Hematopoietic multipotent progenitor cell treated with erythropoietin and hydrocortisone succinate and interleukin-3 and kit ligand, for 4 days (in vitro differentiated cells): ENCODE measurements at regions not wholly inside any gene's neighbourhood (a gene's known extent, or its start where the extent isn't known, plus 50 kb on each side); places are given as distances from the start of the nearest gene placed in this dataset.
A peak's percentile ranks its signal among the peaks of the same experiment; 100 is the strongest.

Experiments used
- DNase-seq: peaks from one replicate; pipeline ENCODE4 v3.0.0-alpha.2; 2015

DNA sequence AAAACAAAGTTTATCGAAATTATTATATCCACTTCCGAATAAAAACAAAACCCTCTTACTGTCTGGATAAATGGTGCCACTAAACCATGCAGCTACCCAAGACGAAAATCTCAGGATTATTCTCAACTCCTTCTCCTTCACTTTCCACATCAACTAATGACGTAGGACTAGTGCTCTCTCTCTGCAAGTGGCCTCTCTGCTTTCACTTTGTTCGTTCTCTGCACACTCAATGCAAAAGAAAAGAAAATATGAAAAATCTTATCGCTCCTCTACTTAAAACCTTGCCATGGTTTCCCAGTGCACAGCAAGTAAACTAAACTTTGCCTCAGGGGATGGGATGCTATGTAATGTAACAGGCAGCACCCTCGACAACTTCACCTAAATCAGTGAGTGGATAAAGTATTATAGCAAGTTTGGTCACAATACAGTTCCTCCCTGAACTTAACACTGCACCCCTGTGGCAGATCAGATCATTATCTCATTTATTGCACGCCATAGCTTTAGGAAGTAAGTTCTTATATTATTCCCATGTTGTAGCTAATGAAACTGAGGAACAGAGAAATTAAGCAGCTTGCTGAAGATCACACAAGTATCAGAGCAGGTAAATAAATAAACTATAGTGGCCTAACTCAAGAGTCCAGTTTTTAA lies 262.7 kb upstream of the GADL1 start:
- peak; percentile 39 for DNase-seq

DNA sequence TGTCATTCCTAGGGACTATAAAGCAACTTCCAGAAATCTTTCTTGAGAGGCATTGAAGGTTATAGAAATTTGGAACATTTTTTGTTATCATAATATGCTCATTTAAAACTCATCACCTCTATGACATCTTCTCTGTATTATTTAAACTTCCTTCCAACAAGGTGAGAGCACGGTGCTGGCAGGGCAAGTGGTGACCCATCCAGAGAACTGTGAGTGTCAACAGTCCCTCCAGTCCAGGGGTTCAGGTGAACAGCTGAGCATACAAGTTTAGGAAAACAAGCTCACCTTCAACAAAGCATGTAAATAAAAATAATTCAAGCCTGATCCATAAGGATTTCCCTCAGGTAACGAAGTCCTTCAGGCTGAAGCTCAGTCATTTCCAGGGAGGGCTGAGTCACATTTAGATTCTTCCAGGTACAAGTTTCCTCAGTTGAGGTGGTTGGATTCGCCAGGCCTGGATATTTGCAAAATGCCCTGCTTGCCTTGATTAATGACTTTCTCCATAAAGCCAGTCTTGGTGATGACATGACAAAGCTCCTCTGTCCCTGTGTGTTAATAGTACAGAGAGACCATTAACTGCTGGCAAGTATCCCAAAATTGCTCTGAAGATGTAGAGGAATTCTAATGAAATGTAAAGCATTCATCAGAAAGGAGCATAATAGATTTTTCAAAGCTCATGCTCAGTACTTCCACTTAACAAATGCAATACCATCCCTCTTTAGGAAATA lies 263.6 kb upstream of the GADL1 start:
- no peak for DNase-seq

DNA sequence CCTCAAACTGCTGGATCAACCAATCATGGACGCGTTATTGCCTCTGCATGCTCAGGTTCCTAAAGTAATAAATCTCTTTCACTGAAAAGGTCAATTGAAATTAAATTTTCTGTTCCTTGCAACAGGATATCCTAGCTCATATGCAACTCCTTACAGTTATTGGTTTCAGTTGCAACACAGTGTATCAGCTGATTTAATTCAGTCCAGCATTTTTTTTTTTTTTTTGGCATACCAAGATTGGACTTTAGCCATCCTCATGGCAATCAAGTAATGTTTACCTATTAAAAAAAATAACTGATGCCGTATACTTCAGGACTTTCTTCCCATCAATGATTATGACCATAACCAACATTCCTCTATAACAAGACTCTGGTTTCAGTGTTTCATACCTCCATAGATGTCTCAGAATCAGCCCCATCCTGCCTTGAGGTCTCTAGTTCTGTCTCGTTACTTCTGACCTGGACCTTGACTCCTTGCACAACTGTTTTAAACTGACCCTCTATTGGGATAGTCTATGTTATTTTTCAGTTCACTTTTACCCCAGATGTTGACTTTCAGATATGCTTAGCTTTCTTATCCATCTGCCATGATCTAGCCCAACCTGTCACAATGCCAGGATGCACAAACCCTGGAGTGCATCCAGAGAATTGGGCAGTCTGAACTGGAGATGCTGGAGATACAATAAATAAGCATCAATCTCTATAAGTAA lies 265.0 kb upstream of the GADL1 start:
- DNase-seq: no peak

DNA sequence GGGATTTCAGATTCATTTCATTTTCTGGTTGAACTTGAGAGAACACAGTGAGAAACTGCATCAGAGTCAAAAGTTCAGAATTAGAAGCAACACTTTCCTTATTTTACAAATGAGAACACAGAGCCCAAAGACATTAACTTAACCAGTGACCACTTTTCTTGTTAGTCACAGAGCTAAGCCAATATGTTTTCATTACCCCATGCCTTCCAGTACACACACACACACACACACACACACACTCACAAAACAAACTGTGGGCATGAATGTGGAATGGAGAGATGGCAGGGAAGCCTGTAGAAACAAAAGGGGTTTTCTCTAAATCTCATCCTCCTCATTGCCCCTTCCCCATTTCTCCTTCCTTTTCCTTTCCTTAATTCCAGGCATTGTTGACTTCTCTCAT lies 267.4 kb upstream of the GADL1 start:
- no peak for DNase-seq

DNA sequence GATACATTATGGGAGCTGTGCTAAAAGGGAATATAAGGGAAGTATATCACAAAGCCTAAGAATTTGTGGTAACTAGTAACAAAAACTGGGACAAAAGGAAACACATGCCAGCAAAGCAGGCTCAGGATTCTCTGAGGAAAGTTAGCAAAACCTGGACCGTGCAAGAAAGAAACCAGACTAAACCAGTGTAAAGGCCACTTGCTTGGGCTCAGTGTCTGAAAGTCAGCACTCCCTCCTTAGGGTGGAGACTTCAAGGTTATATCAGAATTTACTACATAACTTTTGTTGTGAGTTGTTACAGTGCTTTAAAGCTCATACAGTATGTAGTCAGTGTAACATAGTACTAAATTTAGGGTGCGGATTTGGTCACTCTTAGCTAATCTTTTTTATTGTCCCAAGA lies 269.9 kb upstream of the GADL1 start:
- DNase-seq: no peak

DNA sequence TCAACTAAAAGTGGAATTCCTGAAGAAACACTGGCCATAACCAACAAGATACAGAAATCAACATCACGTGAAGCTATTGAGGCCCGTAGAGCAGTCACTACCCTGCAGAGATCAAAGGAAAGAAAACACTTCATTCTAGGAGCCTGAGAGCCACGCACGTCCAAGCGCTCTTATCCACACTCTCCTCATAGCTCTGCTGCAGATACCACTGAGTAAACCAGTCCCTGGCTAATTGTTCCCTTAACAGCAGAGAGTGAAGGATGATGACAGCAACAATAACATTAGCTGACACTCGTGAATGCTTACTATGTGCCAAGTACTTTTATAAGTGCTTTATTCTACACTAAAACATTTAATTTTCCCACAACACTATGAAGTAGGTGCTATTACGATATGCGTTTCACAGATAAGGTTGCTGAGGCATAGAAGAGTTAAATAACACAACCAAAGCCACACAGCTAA lies 271.0 kb upstream of the GADL1 start:
- DNase-seq: no peak

DNA sequence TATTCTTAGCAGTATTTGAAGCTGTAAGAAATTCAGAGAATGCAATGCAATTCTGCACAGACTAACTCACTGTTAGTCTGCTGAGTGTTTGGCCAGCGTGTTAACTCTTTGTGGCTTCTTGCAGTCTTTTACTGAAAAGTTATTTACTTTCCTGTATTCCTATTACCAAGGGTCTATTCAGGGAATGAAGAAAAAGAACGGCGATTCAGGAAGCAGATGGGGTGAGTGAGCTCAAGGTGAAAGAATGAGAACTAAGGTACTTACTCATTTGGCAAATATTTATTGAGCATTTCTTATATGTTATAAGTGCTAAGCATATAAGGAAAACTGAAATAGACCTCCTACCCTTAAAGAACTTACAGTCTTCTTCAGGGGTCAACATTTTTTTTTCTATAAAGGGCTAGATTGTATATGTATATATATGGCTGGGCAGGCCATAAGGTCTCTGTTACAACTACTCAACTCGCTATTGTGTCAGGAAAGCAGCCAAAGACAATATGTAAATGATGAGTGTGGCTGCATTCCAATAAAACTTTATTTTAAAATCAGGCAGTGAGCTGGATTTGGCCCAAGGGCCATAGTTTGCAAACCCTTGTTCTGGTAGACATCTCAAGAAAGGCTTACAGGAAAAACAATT lies 271.9 kb upstream of the GADL1 start:
- no peak for DNase-seq

DNA sequence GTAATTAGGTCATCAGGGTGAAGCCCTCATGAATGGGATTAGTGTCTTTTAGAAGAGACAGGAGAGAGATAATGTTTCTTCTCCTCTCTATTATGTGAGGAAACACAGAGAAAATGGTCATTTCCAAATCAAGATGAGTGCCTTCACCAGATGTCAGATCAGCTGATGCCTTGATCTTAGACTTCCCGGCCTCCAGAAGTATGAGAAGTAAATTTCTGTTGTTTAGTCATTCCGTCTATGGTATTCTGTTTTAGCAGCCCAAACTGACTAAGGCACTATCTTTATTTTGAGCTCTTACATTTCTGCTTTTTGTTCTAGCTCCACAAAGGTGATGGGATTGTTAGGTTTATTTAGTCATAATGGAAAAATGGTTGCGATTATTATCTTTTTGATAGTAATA lies 273.2 kb upstream of the GADL1 start:
- no peak for DNase-seq

DNA sequence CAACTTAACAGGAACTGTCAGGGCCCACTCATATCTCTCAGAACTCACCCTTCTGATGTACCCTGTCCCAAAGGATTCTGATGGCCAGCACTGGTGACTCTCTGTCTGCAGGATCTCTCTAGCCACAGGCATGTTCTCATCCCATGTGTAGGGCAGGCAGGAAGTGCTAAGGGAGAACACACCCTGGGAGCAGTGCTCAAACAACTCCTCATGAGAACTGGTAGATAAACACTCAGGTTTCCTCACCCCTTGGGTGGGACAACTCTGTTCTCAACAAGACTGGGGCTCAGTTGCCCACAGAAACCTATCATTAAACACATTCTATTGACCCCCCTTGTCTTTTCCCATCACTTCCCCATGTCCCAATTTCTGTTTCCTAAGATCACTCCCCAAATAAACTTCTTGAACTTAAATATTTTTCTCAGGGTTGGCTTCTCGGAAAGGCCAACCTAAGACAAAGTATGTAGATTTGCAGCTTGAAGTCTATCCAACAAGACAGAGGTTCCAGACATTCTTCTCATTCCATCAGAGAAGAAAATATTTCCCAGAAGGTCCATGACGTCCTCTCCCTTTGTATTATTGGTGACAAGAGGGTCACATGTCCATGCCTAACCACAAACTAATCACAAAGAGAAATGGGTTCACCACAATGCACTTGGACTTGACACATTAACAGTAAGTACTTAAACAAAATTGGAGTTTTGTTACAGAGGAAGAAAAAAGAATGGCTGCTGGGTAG lies 276.6 kb upstream of the GADL1 start:
- no peak for DNase-seq

DNA sequence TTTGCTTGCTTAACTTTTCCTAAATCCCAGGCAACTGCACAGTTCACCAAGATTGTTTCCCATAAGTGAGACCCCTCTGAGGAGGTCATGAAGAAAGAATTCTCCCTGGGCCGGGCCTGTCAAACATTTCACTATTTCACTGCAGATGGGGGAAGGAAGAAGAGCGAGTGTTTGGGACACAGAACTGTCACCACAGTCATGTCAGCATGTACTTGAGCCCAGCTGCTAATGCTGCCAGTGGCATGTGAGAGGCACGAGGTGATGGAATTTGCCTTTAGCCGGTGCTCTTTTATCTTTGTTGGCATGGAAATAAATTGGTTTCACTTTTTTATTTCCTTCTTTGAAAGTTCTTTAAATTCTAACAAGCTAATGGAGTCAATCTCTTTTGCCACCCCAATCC lies 277.9 kb upstream of the GADL1 start:
- no peak for DNase-seq

DNA sequence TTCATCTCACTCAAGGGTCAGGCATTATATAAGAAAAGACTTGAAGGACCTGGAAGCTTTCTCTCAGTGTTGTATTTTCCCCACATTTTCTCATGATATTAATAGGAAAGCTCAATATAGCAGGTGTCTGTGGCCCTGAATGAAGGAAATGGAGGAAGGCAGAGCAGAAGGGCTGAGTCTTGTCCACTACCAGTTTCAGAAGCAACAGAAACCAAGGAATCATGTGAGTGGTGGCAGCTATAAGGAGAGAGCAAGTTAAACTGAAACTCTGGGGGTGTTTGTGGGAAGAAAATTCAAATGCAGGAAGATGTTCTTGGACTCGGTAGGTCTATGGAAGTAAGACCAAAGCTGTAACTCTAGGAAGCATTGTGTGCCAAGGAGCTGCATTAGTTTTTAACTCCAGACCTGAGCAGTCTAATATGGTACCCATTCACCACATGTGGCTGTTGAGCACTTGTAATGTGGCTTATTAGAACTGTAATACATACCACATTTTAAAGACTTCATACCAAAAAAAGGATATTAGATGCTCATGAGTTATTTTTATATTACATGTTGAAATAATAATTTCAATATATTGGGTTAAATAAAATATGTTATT lies 278.8 kb upstream of the GADL1 start:
- DNase-seq: no peak

DNA sequence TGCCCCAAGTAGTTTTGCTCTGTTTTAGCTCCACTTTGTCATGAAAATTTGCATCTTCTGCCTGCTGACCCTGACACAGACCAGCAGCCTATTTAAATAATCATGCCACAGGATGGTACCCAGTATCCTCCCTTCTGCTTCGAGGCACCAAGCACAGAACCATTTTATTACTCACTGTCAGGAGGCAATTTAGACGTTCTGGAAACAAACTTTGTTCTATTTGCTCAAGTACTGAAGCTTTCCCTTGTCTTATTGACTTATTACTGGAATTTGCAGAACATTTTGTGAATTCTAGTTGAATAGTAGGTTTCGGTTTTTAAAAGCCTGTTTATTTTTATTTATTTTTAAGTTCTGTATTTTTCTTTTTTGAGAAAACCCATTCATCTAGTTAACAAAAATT lies 279.6 kb upstream of the GADL1 start:
- DNase-seq: no peak

DNA sequence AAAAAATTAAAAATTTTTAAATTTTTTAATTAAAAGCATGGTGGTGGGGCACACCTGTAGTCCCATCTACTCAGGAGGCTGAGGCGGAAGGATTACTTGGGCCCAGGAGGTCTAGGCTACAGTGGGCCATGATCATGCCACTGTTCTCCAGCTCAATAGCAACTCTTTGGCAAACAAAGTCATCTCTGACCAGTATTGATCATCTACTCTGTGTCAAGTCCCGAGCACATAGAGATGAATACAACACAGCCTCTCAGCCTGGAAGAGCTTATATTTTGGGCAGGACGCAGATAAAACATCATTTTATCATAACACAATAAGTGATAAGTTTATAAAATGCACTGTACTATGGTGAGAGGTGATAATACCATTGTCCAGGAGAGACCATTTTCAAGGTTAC lies 281.6 kb upstream of the GADL1 start:
- DNase-seq: no peak

DNA sequence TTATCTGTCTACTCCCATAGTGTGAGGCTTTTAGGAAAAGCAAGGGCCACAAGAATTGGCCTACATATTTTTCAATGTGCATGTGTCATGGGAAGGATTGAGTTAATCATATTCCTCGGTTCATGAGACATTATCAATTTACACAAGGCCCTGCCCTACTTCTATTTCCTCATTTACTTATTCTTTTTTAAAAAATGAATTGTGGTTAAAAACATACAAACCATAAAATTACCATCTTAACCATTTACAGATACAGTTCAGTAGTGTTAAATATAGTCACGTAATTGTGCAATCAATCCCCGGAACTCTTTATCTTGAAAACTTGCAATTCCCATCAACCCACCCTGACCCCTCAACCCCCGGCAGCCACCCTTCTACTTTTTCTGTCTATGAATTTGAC lies 284.0 kb upstream of the GADL1 start:
- DNase-seq: peak; percentile 54

DNA sequence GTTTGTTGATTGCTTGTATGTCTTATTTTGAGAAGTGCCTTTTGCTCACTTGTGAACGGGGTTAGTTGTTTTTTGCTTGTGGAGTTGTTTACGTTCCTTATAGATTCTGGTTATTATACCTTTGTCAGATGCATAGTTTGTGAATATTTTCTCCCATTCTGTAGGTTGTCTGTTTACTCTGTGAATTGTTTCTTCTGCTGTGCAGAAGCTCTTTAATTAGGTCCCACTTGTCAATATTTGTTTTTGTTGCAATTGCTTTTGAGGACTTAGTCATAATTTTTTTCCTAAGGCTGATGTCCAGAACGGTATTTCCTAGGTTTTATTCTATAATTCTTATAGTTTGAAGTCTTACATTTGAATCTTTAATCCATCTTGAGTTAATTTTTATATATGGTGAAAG lies 285.3 kb upstream of the GADL1 start:
- no peak for DNase-seq

DNA sequence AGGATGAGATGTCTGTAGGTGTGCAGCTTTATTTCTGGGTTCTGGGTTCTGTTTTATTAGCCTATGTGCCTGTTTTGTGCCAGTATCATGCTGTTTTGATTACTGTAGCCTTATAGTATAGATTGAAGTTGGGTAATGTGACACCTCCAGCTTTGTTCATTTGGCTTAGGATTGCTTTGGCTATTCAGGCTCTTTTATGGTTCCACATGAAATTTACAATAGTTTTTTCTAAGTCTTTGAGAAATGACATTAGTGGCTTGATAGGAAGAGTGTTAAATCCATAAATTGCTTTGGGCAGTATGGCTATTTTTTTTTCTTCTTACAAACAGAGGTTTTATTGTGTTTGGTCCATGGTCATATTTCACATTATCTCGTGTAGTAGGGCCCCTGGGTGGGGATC lies 285.8 kb upstream of the GADL1 start:
- DNase-seq: no peak

DNA sequence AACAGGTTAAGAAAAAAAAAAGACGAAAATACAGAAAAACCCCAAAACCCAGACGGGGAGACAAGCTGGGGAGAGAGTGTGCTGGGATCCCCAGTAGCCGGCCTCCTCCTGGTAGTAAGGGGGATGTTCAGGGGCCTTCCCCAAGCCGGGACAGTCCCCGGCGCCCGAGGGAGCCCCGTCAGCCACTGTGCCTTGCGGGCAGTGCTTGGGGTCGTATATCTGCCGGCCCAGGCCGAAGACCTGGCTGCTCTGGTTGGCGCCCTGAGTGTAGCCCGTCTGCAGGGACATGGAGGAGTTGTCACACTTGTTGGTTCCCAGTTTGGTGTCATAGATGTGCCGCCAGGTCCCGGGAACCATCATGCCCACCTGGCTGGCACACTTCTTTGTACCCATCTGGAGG lies 287.2 kb upstream of the GADL1 start:
- DNase-seq: no peak

DNA sequence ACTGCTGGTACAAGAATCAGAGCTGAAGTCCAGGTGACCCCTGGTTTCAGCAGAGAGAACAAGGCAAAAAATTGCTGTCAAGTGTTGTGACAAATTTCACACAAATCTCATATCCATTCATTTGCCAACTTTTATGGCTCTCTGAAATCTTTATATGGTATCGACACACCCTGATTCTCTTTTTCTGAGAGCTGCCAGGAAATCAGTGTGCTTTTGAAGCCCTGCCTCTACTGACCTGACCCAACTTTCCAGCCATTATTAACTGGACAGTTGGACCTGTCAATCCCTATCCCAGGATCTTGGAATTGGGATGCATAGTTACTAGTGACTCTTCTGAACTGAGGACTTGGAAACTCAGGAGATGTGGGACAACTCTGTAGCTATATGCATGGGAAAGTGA lies 288.2 kb upstream of the GADL1 start:
- DNase-seq: no peak

DNA sequence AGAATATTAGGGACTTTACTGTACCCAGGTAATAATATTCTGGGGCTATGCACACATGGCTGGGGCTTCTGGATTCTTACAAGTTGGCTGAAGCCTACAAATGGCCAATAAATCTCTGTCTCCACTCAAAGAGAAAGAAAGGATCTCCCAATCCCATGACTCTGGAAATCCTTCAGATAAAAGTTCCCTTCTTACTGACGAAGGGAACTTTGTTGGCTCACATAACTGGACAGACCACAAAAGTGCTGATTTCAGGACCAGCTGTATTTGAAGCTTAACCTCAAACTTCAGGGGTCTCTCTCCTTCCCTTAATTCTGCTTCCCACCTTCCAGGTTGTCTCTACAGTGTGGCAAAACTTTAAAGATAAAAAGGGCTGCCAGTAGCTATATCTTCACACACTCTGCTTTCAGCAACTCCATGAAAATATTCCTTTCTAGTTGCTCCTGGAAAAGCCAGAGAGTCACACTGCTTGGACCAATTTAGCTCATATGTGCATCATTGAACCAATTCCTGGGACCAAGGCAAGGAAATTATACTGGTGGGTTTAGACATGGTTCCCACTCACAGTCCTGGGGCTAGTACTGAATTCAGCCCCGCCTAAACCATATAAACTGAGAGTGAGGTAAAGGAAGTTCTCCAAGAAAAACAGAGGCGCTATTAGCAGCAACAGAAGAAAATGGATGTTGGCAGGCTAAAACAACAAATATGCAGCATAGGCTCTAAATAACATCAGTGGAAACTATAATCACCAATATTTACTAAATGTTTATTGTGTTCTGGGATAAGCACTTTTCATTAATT lies 290.0 kb upstream of the GADL1 start:
- DNase-seq: no peak

DNA sequence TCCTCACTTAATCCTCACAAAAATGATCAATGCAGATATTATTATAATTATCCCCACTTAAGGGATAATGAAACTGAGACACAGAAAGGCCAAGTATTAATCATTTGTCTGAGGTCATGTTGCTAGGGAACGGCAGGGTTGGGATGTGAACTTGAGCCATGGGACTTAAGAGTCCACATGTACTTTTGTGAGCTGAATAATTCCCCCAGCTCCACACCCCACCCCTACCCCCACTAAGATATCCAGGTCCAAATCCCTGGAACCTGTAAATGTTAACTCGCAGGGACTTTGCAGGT lies 290.5 kb upstream of the GADL1 start:
- DNase-seq: no peak

DNA sequence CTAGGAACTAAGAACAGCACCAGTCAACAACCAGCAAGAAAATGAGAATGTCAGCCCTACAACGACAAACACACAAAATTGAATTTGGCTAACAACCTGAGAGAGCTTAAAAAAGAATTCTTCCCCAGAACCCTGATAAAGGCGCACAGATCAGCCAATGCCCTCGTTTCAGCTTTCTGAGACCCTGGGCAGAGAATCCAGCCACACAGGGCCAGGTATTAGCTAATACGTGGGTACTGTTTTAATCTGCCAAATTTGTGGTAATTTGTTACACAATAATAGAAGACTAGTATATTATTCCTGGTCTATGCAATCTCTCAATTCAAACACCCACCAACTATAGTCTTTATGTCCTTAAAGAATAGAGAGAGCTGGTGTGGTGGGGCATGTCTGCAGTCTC lies 291.6 kb upstream of the GADL1 start:
- DNase-seq: no peak

DNA sequence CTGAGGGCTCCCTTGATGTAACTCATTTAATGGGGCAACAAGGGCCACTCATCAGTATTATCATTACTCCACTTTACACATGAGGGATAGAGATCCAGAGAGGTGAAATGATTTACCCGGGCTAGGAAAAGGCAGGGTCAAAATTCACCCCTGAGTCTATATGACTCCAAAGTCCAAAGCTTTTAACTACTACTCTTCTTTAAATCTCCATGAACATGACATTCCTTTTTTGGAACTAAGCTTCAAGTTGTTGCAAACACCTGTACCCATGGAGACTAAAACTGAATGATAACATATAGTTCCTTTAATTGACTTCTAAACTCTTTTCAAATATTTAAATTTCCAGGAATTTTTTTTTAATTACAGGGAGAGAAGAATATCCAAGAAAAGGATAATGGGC lies 292.9 kb upstream of the GADL1 start:
- DNase-seq: no peak
